ENCODE measurements at regions not wholly inside any gene's neighbourhood (a gene's known extent, or its start where the extent isn't known, plus 50 kb on each side); places are given as distances from the start of the nearest gene placed in this dataset.
"Not testable (repeated sequence)": the region's sequence is repeated elsewhere in the genome, so short reads cannot be mapped to it uniquely, and the experiment has no call there.

- Mint-ChIP-seq H3K27me3 (no peaks in the 10 kb centered on the region), H3K9me3 (no peaks in the 10 kb centered on the region), H3K36me3 (ENCODE audit: low read depth) (no peaks in the 10 kb centered on the region), H3K27ac (no peak overlapping the region), H3K4me1 (ENCODE audit: low read depth) (no peaks in the 10 kb centered on the region), H3K4me3 (no peak overlapping the region)
- ChIA-PET POLR2A (no interaction called here), CTCF (no interaction called here)
- ATAC-seq (ENCODE audit: poor library complexity), result no peak
- H3K36me3 ChIP-seq (ENCODE audit: insufficient read depth, low read length), result no peaks in the 10 kb centered on the region
- H3K9me3 ChIP-seq (ENCODE audit: control insufficient read depth in 1 of 2, insufficient read depth in 1 of 2, low read length in 2 of 2), result no peaks in the 10 kb centered on the region
- no peaks in the 10 kb centered on the region for H3K4me1 ChIP-seq (ENCODE audit: insufficient read depth, low read length)
- intact Hi-C loops (cut with DNase I, micrococcal nuclease), result no loop called here
- no peaks in the 10 kb centered on the region for H3K27me3 ChIP-seq (ENCODE audit: control insufficient read depth in 1 of 2, insufficient read depth in 2 of 2, low read length in 2 of 2)
- DNase-seq, result no peak
- no peak overlapping the region for H3K27ac ChIP-seq (ENCODE audit: low read depth in 1 of 2, low read length in 2 of 2)
- H3K4me3 ChIP-seq (ENCODE audit: low read length), result no peak overlapping the region
- no peak for TF ChIP-seq CTCF (IDR thresholded peaks at IDR 0.05)
These were observed 227.9 kb downstream of the PYDC2 start for GRCh38 chr3:191688756-191689433.

GRCh38 chr3:191691184-191691583 is 230.2 kb downstream of the PYDC2 start:
- H3K9me3 ChIP-seq (ENCODE audit: control insufficient read depth in 1 of 2, insufficient read depth in 1 of 2, low read length in 2 of 2); H3K27ac ChIP-seq (ENCODE audit: low read depth in 1 of 2, low read length in 2 of 2); H3K27me3 ChIP-seq (ENCODE audit: control insufficient read depth in 1 of 2, insufficient read depth in 2 of 2, low read length in 2 of 2); H3K9me3 Mint-ChIP-seq; H3K4me1 Mint-ChIP-seq (ENCODE audit: low read depth); H3K4me3 Mint-ChIP-seq; ATAC-seq (ENCODE audit: poor library complexity); H3K4me1 ChIP-seq (ENCODE audit: insufficient read depth, low read length); H3K36me3 ChIP-seq (ENCODE audit: insufficient read depth, low read length); H3K36me3 Mint-ChIP-seq (ENCODE audit: low read depth); H3K27me3 Mint-ChIP-seq; intact Hi-C loops (cut with DNase I, micrococcal nuclease); POLR2A ChIA-PET; H3K27ac Mint-ChIP-seq; DNase-seq; H3K4me3 ChIP-seq (ENCODE audit: low read length); CTCF ChIA-PET: not testable (repeated sequence)

GRCh38 chr3:191695131-191695814 is 234.3 kb downstream of the PYDC2 start:
- no peaks in the 10 kb centered on the region for H3K4me1 ChIP-seq (ENCODE audit: insufficient read depth, low read length)
- POLR2A ChIA-PET, result no interaction called here
- no peak overlapping the region for H3K27ac Mint-ChIP-seq
- no peaks in the 10 kb centered on the region for H3K27me3 Mint-ChIP-seq
- H3K4me3 ChIP-seq (ENCODE audit: low read length), result no peak overlapping the region
- no peaks in the 10 kb centered on the region for H3K9me3 Mint-ChIP-seq
- H3K4me1 Mint-ChIP-seq (ENCODE audit: low read depth), result no peaks in the 10 kb centered on the region
- H3K9me3 ChIP-seq (ENCODE audit: control insufficient read depth in 1 of 2, insufficient read depth in 1 of 2, low read length in 2 of 2), result no peaks in the 10 kb centered on the region
- CTCF ChIA-PET, result no interaction called here
- DNase-seq (no peak), ATAC-seq (ENCODE audit: poor library complexity) (no peak)
- H3K27me3 ChIP-seq (ENCODE audit: control insufficient read depth in 1 of 2, insufficient read depth in 2 of 2, low read length in 2 of 2), result no peaks in the 10 kb centered on the region
- intact Hi-C loops (cut with DNase I, micrococcal nuclease), result no loop called here
- no peak for TF ChIP-seq CTCF (IDR thresholded peaks at IDR 0.05)
- no peak overlapping the region for H3K4me3 Mint-ChIP-seq
- H3K36me3 ChIP-seq (ENCODE audit: insufficient read depth, low read length), result no peaks in the 10 kb centered on the region
- no peak overlapping the region for H3K27ac ChIP-seq (ENCODE audit: low read depth in 1 of 2, low read length in 2 of 2)
- no peaks in the 10 kb centered on the region for H3K36me3 Mint-ChIP-seq (ENCODE audit: low read depth)

GRCh38 chr3:191695815-191696153 is 234.8 kb downstream of the PYDC2 start:
- H3K4me3 ChIP-seq (ENCODE audit: low read length), result no peak overlapping the region
- no peaks in the 10 kb centered on the region for H3K27me3 ChIP-seq (ENCODE audit: control insufficient read depth in 1 of 2, insufficient read depth in 2 of 2, low read length in 2 of 2)
- Mint-ChIP-seq H3K27ac (no peak overlapping the region), H3K4me1 (ENCODE audit: low read depth) (no peaks in the 10 kb centered on the region), H3K36me3 (ENCODE audit: low read depth) (no peaks in the 10 kb centered on the region), H3K9me3 (no peaks in the 10 kb centered on the region), H3K27me3 (no peaks in the 10 kb centered on the region), H3K4me3 (no peak overlapping the region)
- DNase-seq (no peak), ATAC-seq (ENCODE audit: poor library complexity) (no peak)
- H3K4me1 ChIP-seq (ENCODE audit: insufficient read depth, low read length), result no peaks in the 10 kb centered on the region
- ChIA-PET CTCF (no interaction called here), POLR2A (no interaction called here)
- intact Hi-C loops (cut with DNase I, micrococcal nuclease), result no loop called here
- no peaks in the 10 kb centered on the region for H3K36me3 ChIP-seq (ENCODE audit: insufficient read depth, low read length)
- no peak for TF ChIP-seq CTCF (IDR thresholded peaks at IDR 0.05)
- no peaks in the 10 kb centered on the region for H3K9me3 ChIP-seq (ENCODE audit: control insufficient read depth in 1 of 2, insufficient read depth in 1 of 2, low read length in 2 of 2)
- no peak overlapping the region for H3K27ac ChIP-seq (ENCODE audit: low read depth in 1 of 2, low read length in 2 of 2)
